ENCODE measurements at regions not wholly inside any gene's neighbourhood (a gene's known extent, or its start where the extent isn't known, plus 50 kb on each side); places are given as distances from the start of the nearest gene placed in this dataset.
"Not testable (repeated sequence)": the region's sequence is repeated elsewhere in the genome, so short reads cannot be mapped to it uniquely, and the experiment has no call there.

DNA sequence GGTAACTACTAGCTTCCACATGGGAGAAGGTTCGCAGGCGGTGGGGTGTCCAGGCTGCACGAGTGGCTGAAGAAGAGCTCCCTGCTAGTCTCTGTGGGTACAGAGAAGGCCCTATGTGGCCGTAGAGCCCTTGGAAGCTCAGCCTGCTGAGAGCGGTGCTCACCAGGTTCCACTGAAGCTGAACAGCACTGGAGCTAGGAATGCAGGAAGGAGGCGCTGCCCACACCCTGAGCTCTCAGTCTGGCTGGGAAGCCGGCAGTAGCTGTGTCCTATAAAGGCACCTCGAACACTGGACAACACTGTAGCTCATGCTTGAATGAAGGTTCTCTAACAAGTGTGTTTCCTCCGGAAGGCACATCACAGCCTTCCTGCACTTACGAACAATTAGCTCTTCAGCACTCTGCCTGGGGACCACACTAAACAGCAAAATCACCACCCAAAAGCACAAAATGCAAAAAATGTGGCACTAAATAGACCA lies 64.6 kb downstream of the SOWAHC start:
- TF ChIP-seq, protein P1, sequence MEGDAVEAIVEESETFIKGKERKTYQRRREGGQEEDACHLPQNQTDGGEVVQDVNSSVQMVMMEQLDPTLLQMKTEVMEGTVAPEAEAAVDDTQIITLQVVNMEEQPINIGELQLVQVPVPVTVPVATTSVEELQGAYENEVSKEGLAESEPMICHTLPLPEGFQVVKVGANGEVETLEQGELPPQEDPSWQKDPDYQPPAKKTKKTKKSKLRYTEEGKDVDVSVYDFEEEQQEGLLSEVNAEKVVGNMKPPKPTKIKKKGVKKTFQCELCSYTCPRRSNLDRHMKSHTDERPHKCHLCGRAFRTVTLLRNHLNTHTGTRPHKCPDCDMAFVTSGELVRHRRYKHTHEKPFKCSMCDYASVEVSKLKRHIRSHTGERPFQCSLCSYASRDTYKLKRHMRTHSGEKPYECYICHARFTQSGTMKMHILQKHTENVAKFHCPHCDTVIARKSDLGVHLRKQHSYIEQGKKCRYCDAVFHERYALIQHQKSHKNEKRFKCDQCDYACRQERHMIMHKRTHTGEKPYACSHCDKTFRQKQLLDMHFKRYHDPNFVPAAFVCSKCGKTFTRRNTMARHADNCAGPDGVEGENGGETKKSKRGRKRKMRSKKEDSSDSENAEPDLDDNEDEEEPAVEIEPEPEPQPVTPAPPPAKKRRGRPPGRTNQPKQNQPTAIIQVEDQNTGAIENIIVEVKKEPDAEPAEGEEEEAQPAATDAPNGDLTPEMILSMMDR (IDR thresholded peaks at IDR 0.05), result not testable (repeated sequence)
- TF ChIP-seq POLR2A (IDR thresholded peaks at IDR 0.05), result not testable (repeated sequence)

Data from lower leg skin (tissue), 3 donors.